ENCODE measurements at regions not wholly inside any gene's neighbourhood (a gene's known extent, or its start where the extent isn't known, plus 50 kb on each side); places are given as distances from the start of the nearest gene placed in this dataset.

DNA sequence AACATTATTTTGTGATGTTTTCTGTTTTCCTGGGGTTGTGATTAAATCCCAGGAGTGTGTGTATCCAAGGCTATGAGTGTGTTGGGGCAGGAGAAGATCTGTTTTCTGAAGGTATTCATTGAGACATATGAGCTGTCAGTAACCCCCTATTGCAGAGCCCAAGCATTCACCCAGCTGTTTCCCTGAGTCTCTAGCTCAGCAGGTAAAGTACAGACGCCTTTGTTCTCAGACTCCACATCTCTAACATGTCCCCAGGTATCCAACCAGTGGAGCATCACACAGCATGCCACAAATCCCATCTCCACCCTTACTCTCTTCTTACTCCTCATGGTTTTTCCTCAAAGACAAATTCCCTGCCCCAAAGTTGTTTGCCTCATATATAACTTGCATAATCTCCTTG lies 213.6 kb downstream of the PCDH20 start (continued):
- no peak for TF ChIP-seq CREB5 (CRISPR knock-in tag; IDR thresholded peaks at IDR 0.05; ENCODE audit: low read depth)
- TF ChIP-seq BACH2 (CRISPR knock-in tag; IDR thresholded peaks at IDR 0.05; ENCODE audit: borderline replicate concordance), result no peak
- TF ChIP-seq ARNTL (CRISPR knock-in tag; IDR thresholded peaks at IDR 0.05; ENCODE audit: borderline replicate concordance, low read depth), result no peak

- ATAC-seq, result no peak
- TF ChIP-seq CSDC2 (CRISPR knock-in tag; IDR thresholded peaks at IDR 0.05), result no peak
- TF ChIP-seq OSR1 (CRISPR knock-in tag; IDR thresholded peaks at IDR 0.05), result no peak
- no peak for TF ChIP-seq ZFP3 (CRISPR knock-in tag; IDR thresholded peaks at IDR 0.05)
- TF ChIP-seq ESRRG (CRISPR knock-in tag; IDR thresholded peaks at IDR 0.05), result no peak
- no peak for TF ChIP-seq ZC3H10 (CRISPR knock-in tag; IDR thresholded peaks at IDR 0.05)
- no peak for TF ChIP-seq BACH2 (CRISPR knock-in tag; IDR thresholded peaks at IDR 0.05; ENCODE audit: borderline replicate concordance)
- no peak for TF ChIP-seq ZNF565 (CRISPR knock-in tag; conservative IDR thresholded peaks at IDR 0.05; ENCODE audit: low read depth)
- TF ChIP-seq ZFP30 (CRISPR knock-in tag; IDR thresholded peaks at IDR 0.05), result no peak
- no peak for TF ChIP-seq ARNTL (CRISPR knock-in tag; IDR thresholded peaks at IDR 0.05; ENCODE audit: borderline replicate concordance, low read depth)
- TF ChIP-seq CSRNP3 (CRISPR knock-in tag; IDR thresholded peaks at IDR 0.05), result no peak
- no peak for TF ChIP-seq PATZ1 (CRISPR knock-in tag; IDR thresholded peaks at IDR 0.05; ENCODE audit: borderline replicate concordance)
- no peak for TF ChIP-seq RARB (CRISPR knock-in tag; IDR thresholded peaks at IDR 0.05)
- no peak for TF ChIP-seq ZNF70 (CRISPR knock-in tag; IDR thresholded peaks at IDR 0.05)
These were observed 222.8 kb downstream of the PCDH20 start for GRCh38 chr13:61192826-61193225.

GRCh38 chr13:61188057-61188456 lies 227.6 kb downstream of the PCDH20 start:
- no peak for TF ChIP-seq CSDC2 (CRISPR knock-in tag; IDR thresholded peaks at IDR 0.05)
- TF ChIP-seq, protein P1, sequence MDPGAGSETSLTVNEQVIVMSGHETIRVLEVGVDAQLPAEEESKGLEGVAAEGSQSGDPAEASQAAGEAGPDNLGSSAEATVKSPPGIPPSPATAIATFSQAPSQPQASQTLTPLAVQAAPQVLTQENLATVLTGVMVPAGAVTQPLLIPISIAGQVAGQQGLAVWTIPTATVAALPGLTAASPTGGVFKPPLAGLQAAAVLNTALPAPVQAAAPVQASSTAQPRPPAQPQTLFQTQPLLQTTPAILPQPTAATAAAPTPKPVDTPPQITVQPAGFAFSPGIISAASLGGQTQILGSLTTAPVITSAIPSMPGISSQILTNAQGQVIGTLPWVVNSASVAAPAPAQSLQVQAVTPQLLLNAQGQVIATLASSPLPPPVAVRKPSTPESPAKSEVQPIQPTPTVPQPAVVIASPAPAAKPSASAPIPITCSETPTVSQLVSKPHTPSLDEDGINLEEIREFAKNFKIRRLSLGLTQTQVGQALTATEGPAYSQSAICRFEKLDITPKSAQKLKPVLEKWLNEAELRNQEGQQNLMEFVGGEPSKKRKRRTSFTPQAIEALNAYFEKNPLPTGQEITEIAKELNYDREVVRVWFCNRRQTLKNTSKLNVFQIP (CRISPR knock-in tag; IDR thresholded peaks at IDR 0.05; ENCODE audit: borderline replicate concordance, low read depth), result no peak
- no peak for ATAC-seq

GRCh38 chr13:61187471-61187870 lies 228.2 kb downstream of the PCDH20 start:
- ATAC-seq, result no peak
- TF ChIP-seq ZFP3 (CRISPR knock-in tag; IDR thresholded peaks at IDR 0.05), result no peak
- TF ChIP-seq TCF4 (CRISPR knock-in tag; IDR thresholded peaks at IDR 0.05; ENCODE audit: borderline replicate concordance), result no peak
- no peak for TF ChIP-seq PATZ1 (CRISPR knock-in tag; IDR thresholded peaks at IDR 0.05; ENCODE audit: borderline replicate concordance)

- ATAC-seq, result no peak
- TF ChIP-seq TCF4 (CRISPR knock-in tag; IDR thresholded peaks at IDR 0.05; ENCODE audit: borderline replicate concordance), result no peak
- no peak for TF ChIP-seq SNAI2 (CRISPR knock-in tag; IDR thresholded peaks at IDR 0.05)
- no peak for TF ChIP-seq BACH2 (CRISPR knock-in tag; IDR thresholded peaks at IDR 0.05; ENCODE audit: borderline replicate concordance)
- no peak for TF ChIP-seq ISL1 (CRISPR knock-in tag; IDR thresholded peaks at IDR 0.05)
- no peak for TF ChIP-seq PATZ1 (CRISPR knock-in tag; IDR thresholded peaks at IDR 0.05; ENCODE audit: borderline replicate concordance)
- TF ChIP-seq PPARA (CRISPR knock-in tag; IDR thresholded peaks at IDR 0.05; ENCODE audit: borderline replicate concordance), result no peak
- no peak for TF ChIP-seq ZC3H10 (CRISPR knock-in tag; IDR thresholded peaks at IDR 0.05)
- no peak for TF ChIP-seq ZNF565 (CRISPR knock-in tag; conservative IDR thresholded peaks at IDR 0.05; ENCODE audit: low read depth)
- no peak for TF ChIP-seq ZNF70 (CRISPR knock-in tag; IDR thresholded peaks at IDR 0.05)
- no peak for TF ChIP-seq CSRNP3 (CRISPR knock-in tag; IDR thresholded peaks at IDR 0.05)
- TF ChIP-seq ZFP30 (CRISPR knock-in tag; IDR thresholded peaks at IDR 0.05), result no peak
These were observed 232.0 kb downstream of the PCDH20 start for GRCh38 chr13:61183670-61184069.

Data from SK-N-SH treated with all-trans-retinoic acid at 6 μM for 48 hours (cell line).